ENCODE measurements at regions not wholly inside any gene's neighbourhood (a gene's known extent, or its start where the extent isn't known, plus 50 kb on each side); places are given as distances from the start of the nearest gene placed in this dataset.

DNA sequence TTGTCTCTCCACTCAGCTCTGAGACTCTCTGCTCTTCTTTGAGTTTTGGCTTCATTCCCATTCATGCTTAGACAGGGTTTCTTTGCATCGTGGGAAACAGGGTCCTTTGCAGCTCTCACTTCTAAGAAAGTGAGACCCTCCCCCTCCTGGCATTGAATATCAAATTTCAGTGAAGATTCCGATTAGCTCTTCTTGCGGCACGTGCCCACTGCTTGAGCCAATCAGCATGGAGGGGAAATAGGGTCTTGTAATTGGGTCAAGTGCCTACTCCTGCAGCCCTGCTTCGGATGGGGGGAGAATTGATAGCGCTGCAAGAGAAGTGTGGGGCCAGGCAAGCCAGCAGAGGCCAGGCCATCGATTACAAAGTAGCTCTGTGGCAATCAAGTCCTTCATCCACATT is 69.6 kb downstream of the TFAP2C start:
- no peaks in the 10 kb centered on the region for H3K79me1 ChIP-seq (ENCODE audit: insufficient read depth, low read depth, low read length, poor library complexity, severe bottlenecking)
- no peak overlapping the region for H2BK5ac ChIP-seq (ENCODE audit: insufficient read length, low read length)
- no peak overlapping the region for H2AK5ac ChIP-seq (ENCODE audit: insufficient read length, low read length)
- no peaks in the 10 kb centered on the region for H3K9me3 ChIP-seq (ENCODE audit: control insufficient read depth, low read depth, low read length)
- no peak overlapping the region for H3K9ac ChIP-seq (ENCODE audit: extremely low read depth, insufficient read length, low read length)
- H3K4me1 ChIP-seq (ENCODE audit: insufficient read depth, low read length): no peaks in the 10 kb centered on the region
- no peak for TF ChIP-seq CTCF (conservative IDR thresholded peaks at IDR 0.05)
- no peak overlapping the region for H2BK12ac ChIP-seq (ENCODE audit: insufficient read length, low read depth, low read length)
- Mint-ChIP-seq H3K4me1 (peaks cover 10 to 18% of the 10 kb centered on the region in 2 experiments), H3K27me3 (ENCODE audit: low read depth) (peaks cover 4% of the 10 kb centered on the region; the same call in 1 of the 2 replicates), H3K27ac (peak overlapping the region in 1 of 3 experiments; percentile 44; a peak in 1 of 7 replicates), H3K9me3 (no peaks in the 10 kb centered on the region), H3K36me3 (ENCODE audit: insufficient read depth in 1 of 3, low read depth in 3 of 3) (no peaks in the 10 kb centered on the region), H3K4me3 (no peak overlapping the region)
- no peak overlapping the region for H3K4ac ChIP-seq (ENCODE audit: low read depth, low read length)
- H3K23me2 ChIP-seq (ENCODE audit: insufficient read length, low read depth, low read length, poor library complexity, severe bottlenecking): no peaks in the 10 kb centered on the region
- no peak overlapping the region for H2BK15ac ChIP-seq (ENCODE audit: low read depth, low read length)
- H3K79me2 ChIP-seq (ENCODE audit: insufficient read depth, low read length): no peaks in the 10 kb centered on the region
- H4K8ac ChIP-seq (replicated peaks; ENCODE audit: insufficient read length, low read depth, low read length): no peak overlapping the region
- no peak overlapping the region for H3K4me2 ChIP-seq (ENCODE audit: insufficient read depth, insufficient read length, low read length)
- no peak overlapping the region for H3K14ac ChIP-seq (ENCODE audit: insufficient read depth, low read length)
- no peak overlapping the region for H2BK120ac ChIP-seq (ENCODE audit: low read depth, low read length, poor library complexity, severe bottlenecking)
- H3K27me3 ChIP-seq (ENCODE audit: insufficient read depth, low read length): no peaks in the 10 kb centered on the region
- H4K91ac ChIP-seq (ENCODE audit: insufficient read length, low read depth, low read length): no peak overlapping the region
- no peak overlapping the region for H3K56ac ChIP-seq (ENCODE audit: insufficient read length, low read depth, low read length)
- WGBS (ENCODE audit: extremely low coverage, insufficient read length, low lambda C conversion rate): no CpG with 5 or more reads among the region's 7 CpGs
- no peak overlapping the region for H3T11ph ChIP-seq (ENCODE audit: low read length)
- no peak overlapping the region for H3K27ac ChIP-seq (ENCODE audit: insufficient read length, low read depth, low read length)
- H2AFZ ChIP-seq (ENCODE audit: low read length): no peak overlapping the region
- H2BK20ac ChIP-seq (ENCODE audit: low read depth, low read length, poor library complexity, severe bottlenecking): no peak overlapping the region
- no peak for DNase-seq
- no peak overlapping the region for H3K18ac ChIP-seq (ENCODE audit: insufficient read length, low read depth, low read length)
- H4K20me1 ChIP-seq (ENCODE audit: control insufficient read depth, insufficient read depth, insufficient read length): no peaks in the 10 kb centered on the region
- no peak overlapping the region for H3K23ac ChIP-seq (ENCODE audit: insufficient read length, low read depth, low read length)
- H4K5ac ChIP-seq (ENCODE audit: insufficient read length, low read depth, low read length): no peak overlapping the region
